ENCODE measurements at regions not wholly inside any gene's neighbourhood (a gene's known extent, or its start where the extent isn't known, plus 50 kb on each side); places are given as distances from the start of the nearest gene placed in this dataset.

- Histone ChIP-seq H3K4me2 (ENCODE audit: low read length) (no peak overlapping the region), H3K27ac (ENCODE audit: low read depth, low read length) (no peak overlapping the region), H3K4me3 (ENCODE audit: low read length) (no peak overlapping the region), H3K9me2 (replicated peaks; ENCODE audit: control insufficient read depth, low read length) (no peaks in the 10 kb centered on the region), H4K20me1 (ENCODE audit: control insufficient read depth, insufficient read depth, low read depth, low read length) (no peaks in the 10 kb centered on the region), H3K36me3 (ENCODE audit: control insufficient read depth, low read length) (no peaks in the 10 kb centered on the region), H3K9me3 (ENCODE audit: control insufficient read depth, insufficient read depth, low read length) (no peaks in the 10 kb centered on the region), H3F3A (ENCODE audit: control insufficient read depth, insufficient read depth) (no peaks in the 10 kb centered on the region), H3K27me3 (ENCODE audit: control insufficient read depth, low read length) (no peaks in the 10 kb centered on the region), H3K4me1 (ENCODE audit: control insufficient read depth, low read length) (no peaks in the 10 kb centered on the region), H3K79me2 (ENCODE audit: control insufficient read depth, low read length) (no peaks in the 10 kb centered on the region)
- TF ChIP-seq CTCF (IDR thresholded peaks at IDR 0.05; ENCODE audit: low read depth, low read length, poor library complexity, severe bottlenecking) (no peak), EZH2phosphoT487 (IDR thresholded peaks at IDR 0.05; ENCODE audit: borderline replicate concordance, low read length) (no peak)
Measured at GRCh38 chr18:5729983-5730699, 165.2 kb downstream of the TMEM200C start.

GRCh38 chr18:5728531-5728930 is 166.8 kb downstream of the TMEM200C start:
- no peaks in the 10 kb centered on the region for H3K27me3 ChIP-seq (ENCODE audit: control insufficient read depth, low read length)
- H3K36me3 ChIP-seq (ENCODE audit: control insufficient read depth, low read length) = no peaks in the 10 kb centered on the region
- H3K4me2 ChIP-seq (ENCODE audit: low read length) = no peak overlapping the region
- H3K9me2 ChIP-seq (replicated peaks; ENCODE audit: control insufficient read depth, low read length) = no peaks in the 10 kb centered on the region
- no peaks in the 10 kb centered on the region for H3F3A ChIP-seq (ENCODE audit: control insufficient read depth, insufficient read depth)
- H3K4me3 ChIP-seq (ENCODE audit: low read length) = no peak overlapping the region
- H4K20me1 ChIP-seq (ENCODE audit: control insufficient read depth, insufficient read depth, low read depth, low read length) = no peaks in the 10 kb centered on the region
- H3K9me3 ChIP-seq (ENCODE audit: control insufficient read depth, insufficient read depth, low read length) = no peaks in the 10 kb centered on the region
- no peaks in the 10 kb centered on the region for H3K4me1 ChIP-seq (ENCODE audit: control insufficient read depth, low read length)
- no peaks in the 10 kb centered on the region for H3K79me2 ChIP-seq (ENCODE audit: control insufficient read depth, low read length)
- no peak overlapping the region for H3K27ac ChIP-seq (ENCODE audit: low read depth, low read length)
- no peak for TF ChIP-seq EZH2phosphoT487 (IDR thresholded peaks at IDR 0.05; ENCODE audit: borderline replicate concordance, low read length)
- no peak for TF ChIP-seq CTCF (IDR thresholded peaks at IDR 0.05; ENCODE audit: low read depth, low read length, poor library complexity, severe bottlenecking)

GRCh38 chr18:5726011-5726410 is 169.3 kb downstream of the TMEM200C start:
- Histone ChIP-seq H3K9me3 (ENCODE audit: control insufficient read depth, insufficient read depth, low read length) (no peaks in the 10 kb centered on the region), H3K4me3 (ENCODE audit: low read length) (no peak overlapping the region), H3K9me2 (replicated peaks; ENCODE audit: control insufficient read depth, low read length) (no peaks in the 10 kb centered on the region), H3K4me1 (ENCODE audit: control insufficient read depth, low read length) (no peaks in the 10 kb centered on the region), H3K27me3 (ENCODE audit: control insufficient read depth, low read length) (no peaks in the 10 kb centered on the region), H3K27ac (ENCODE audit: low read depth, low read length) (no peak overlapping the region), H3K79me2 (ENCODE audit: control insufficient read depth, low read length) (no peaks in the 10 kb centered on the region), H3K4me2 (ENCODE audit: low read length) (no peak overlapping the region), H4K20me1 (ENCODE audit: control insufficient read depth, insufficient read depth, low read depth, low read length) (no peaks in the 10 kb centered on the region), H3F3A (ENCODE audit: control insufficient read depth, insufficient read depth) (no peaks in the 10 kb centered on the region), H3K36me3 (ENCODE audit: control insufficient read depth, low read length) (no peaks in the 10 kb centered on the region)
- no peak for TF ChIP-seq CTCF (IDR thresholded peaks at IDR 0.05; ENCODE audit: low read depth, low read length, poor library complexity, severe bottlenecking)

Data from DOHH2 (cell line).